Neural cell (in vitro differentiated cells): ENCODE measurements at regions not wholly inside any gene's neighbourhood (a gene's known extent, or its start where the extent isn't known, plus 50 kb on each side); places are given as distances from the start of the nearest gene placed in this dataset.

Experiments
- H2AFZ ChIP-seq: fragments of 200-600, 300-800 bp; sonication (generic), shearing (Covaris generic); 2 replicates; pipeline ENCODE4 v1.6.0; 2014; ENCODE audit warnings: low read depth, mild to moderate bottlenecking, antibody characterized with exemption, low read length, moderate library complexity
- H3F3A ChIP-seq: fragments of 200-600 bp; shearing (Covaris generic); 2 replicates; pipeline ENCODE4 v1.6.1; 2016; ENCODE audit warnings: mild to moderate bottlenecking, moderate library complexity, mixed read lengths, antibody characterized with exemption, low read length; ENCODE audit not compliant: insufficient read depth, poor library complexity, severe bottlenecking
- H3K27ac ChIP-seq: fragments of 200-600, 300-800 bp; sonication (generic), shearing (Covaris generic); 2 replicates; pipeline ENCODE4 v1.5.1; 2014; ENCODE audit warnings: mild to moderate bottlenecking, low read length, moderate library complexity
- H3K27me3 ChIP-seq: fragments of 300-800, 200-600 bp; sonication (generic), shearing (Covaris generic); 2 replicates; pipeline ENCODE4 v1.6.0; 2014; ENCODE audit warnings: mild to moderate bottlenecking, low read depth, low read length, moderate library complexity; ENCODE audit not compliant: insufficient read depth
- H3K36me3 ChIP-seq: fragments of 300-800, 200-600 bp; sonication (generic), shearing (Covaris generic); 2 replicates; pipeline ENCODE4 v1.5.1; 2014; ENCODE audit warnings: mild to moderate bottlenecking, antibody characterized with exemption, low read length, moderate library complexity; ENCODE audit not compliant: insufficient read depth
- H3K4me2 ChIP-seq: fragments of 300-800, 200-600 bp; sonication (generic), shearing (Covaris generic); 2 replicates; pipeline ENCODE4 v1.6.0; 2014; ENCODE audit warnings: mild to moderate bottlenecking, low read length
- H3K4me3 ChIP-seq: fragments of 300-800, 200-600 bp; sonication (generic), shearing (Covaris generic); 2 replicates; pipeline ENCODE4 v1.5.1; 2014; ENCODE audit warnings: mild to moderate bottlenecking, low read length, moderate library complexity
- H3K79me2 ChIP-seq: fragments of 200-600 bp; shearing (Covaris generic); replicated peaks from 2 replicates; pipeline ENCODE4 v1.6.0; 2014; ENCODE audit warnings: mild to moderate bottlenecking, low read length, moderate library complexity; ENCODE audit not compliant: insufficient read depth
- H3K9ac ChIP-seq: fragments of 300-800, 200-600 bp; sonication (generic), shearing (Covaris generic); 2 replicates; pipeline ENCODE4 v1.6.1; 2016; ENCODE audit warnings: mild to moderate bottlenecking, low read length, mixed read lengths
- H3K9me2 ChIP-seq: fragments of 200-600 bp; shearing (Covaris generic); 2 replicates; pipeline ENCODE4 v1.6.1; 2016; ENCODE audit warnings: mild to moderate bottlenecking, low read length, mixed read lengths; ENCODE audit not compliant: insufficient read depth
- H3K9me3 ChIP-seq: fragments of 200-600, 300-800 bp; sonication (generic), shearing (Covaris generic); 2 replicates; pipeline ENCODE4 v1.6.1; 2016; ENCODE audit warnings: mild to moderate bottlenecking, mixed run types, low read length, moderate library complexity, mixed read lengths
- H4K20me1 ChIP-seq: fragments of 200-600 bp; shearing (Covaris generic); 2 replicates; pipeline ENCODE4 v1.6.1; 2016; ENCODE audit warnings: mild to moderate bottlenecking, mixed run types; ENCODE audit not compliant: insufficient read depth
- EP300 ChIP-seq: fragments of 450-650 bp; conservative IDR thresholded peaks from 2 replicates; pipeline ENCODE4 v1.6.1; 2014; ENCODE audit warnings: antibody characterized with exemption, mild to moderate bottlenecking, moderate library complexity; ENCODE audit not compliant: poor library complexity, severe bottlenecking
- EZH2 ChIP-seq: fragments of 200-600, 300-800 bp; shearing (Covaris generic), sonication (generic); IDR thresholded peaks from 2 replicates; pipeline ENCODE4 v1.6.1; 2014; ENCODE audit warnings: antibody characterized with exemption, low read length, borderline replicate concordance, mild to moderate bottlenecking; ENCODE audit not compliant: insufficient read depth, poor library complexity, severe bottlenecking
- MXI1 ChIP-seq: fragments of 450-650 bp; conservative IDR thresholded peaks from 2 replicates; pipeline ENCODE4 v1.6.1; 2014; ENCODE audit warnings: antibody characterized with exemption, mild to moderate bottlenecking; ENCODE audit not compliant: poor library complexity, severe bottlenecking
- POLR2AphosphoS5 ChIP-seq: IDR thresholded peaks from 2 replicates; pipeline ENCODE4 v1.6.1; 2012
- RAD21 ChIP-seq: fragments of 450-650 bp; conservative IDR thresholded peaks from 2 replicates; pipeline ENCODE4 v1.6.1; 2014; ENCODE audit warnings: antibody characterized with exemption, mild to moderate bottlenecking, moderate library complexity
- SMC3 ChIP-seq: fragments of 450-650 bp; conservative IDR thresholded peaks from 2 replicates; pipeline ENCODE4 v1.6.1; 2014; ENCODE audit warnings: antibody characterized with exemption, mild to moderate bottlenecking, moderate library complexity; ENCODE audit not compliant: poor library complexity
- TAF1 ChIP-seq: IDR thresholded peaks from 2 replicates; pipeline ENCODE4 v1.6.1; 2012; ENCODE audit warnings: low read depth
- TF ChIP-seq, protein P1 (sequence below): IDR thresholded peaks from 2 replicates; pipeline ENCODE4 v1.6.1; 2012; ENCODE audit warnings: borderline replicate concordance
- TF ChIP-seq, protein P2 (sequence below): fragments of 450-650 bp; IDR thresholded peaks from 2 replicates; pipeline ENCODE4 v1.5.1; 2014; ENCODE audit warnings: antibody characterized with exemption, mild to moderate bottlenecking, moderate library complexity; ENCODE audit not compliant: poor library complexity, severe bottlenecking

GRCh38 chr5:123928401-123928800 is 416.4 kb downstream of the CSNK1G3 start:
- no peak overlapping the region for H3K4me2 ChIP-seq
- H2AFZ ChIP-seq, result no peak overlapping the region
- H3K27me3 ChIP-seq, result no peaks in the 10 kb centered on the region
- no peaks in the 10 kb centered on the region for H3K9me2 ChIP-seq
- H3K79me2 ChIP-seq, result no peaks in the 10 kb centered on the region
- TF ChIP-seq RAD21, result no peak
- no peak for TF ChIP-seq EZH2
- TF ChIP-seq MXI1, result no peak
- TF ChIP-seq, protein P1, sequence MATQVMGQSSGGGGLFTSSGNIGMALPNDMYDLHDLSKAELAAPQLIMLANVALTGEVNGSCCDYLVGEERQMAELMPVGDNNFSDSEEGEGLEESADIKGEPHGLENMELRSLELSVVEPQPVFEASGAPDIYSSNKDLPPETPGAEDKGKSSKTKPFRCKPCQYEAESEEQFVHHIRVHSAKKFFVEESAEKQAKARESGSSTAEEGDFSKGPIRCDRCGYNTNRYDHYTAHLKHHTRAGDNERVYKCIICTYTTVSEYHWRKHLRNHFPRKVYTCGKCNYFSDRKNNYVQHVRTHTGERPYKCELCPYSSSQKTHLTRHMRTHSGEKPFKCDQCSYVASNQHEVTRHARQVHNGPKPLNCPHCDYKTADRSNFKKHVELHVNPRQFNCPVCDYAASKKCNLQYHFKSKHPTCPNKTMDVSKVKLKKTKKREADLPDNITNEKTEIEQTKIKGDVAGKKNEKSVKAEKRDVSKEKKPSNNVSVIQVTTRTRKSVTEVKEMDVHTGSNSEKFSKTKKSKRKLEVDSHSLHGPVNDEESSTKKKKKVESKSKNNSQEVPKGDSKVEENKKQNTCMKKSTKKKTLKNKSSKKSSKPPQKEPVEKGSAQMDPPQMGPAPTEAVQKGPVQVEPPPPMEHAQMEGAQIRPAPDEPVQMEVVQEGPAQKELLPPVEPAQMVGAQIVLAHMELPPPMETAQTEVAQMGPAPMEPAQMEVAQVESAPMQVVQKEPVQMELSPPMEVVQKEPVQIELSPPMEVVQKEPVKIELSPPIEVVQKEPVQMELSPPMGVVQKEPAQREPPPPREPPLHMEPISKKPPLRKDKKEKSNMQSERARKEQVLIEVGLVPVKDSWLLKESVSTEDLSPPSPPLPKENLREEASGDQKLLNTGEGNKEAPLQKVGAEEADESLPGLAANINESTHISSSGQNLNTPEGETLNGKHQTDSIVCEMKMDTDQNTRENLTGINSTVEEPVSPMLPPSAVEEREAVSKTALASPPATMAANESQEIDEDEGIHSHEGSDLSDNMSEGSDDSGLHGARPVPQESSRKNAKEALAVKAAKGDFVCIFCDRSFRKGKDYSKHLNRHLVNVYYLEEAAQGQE, result no peak
- no peak for TF ChIP-seq EP300
- TF ChIP-seq, protein P2, sequence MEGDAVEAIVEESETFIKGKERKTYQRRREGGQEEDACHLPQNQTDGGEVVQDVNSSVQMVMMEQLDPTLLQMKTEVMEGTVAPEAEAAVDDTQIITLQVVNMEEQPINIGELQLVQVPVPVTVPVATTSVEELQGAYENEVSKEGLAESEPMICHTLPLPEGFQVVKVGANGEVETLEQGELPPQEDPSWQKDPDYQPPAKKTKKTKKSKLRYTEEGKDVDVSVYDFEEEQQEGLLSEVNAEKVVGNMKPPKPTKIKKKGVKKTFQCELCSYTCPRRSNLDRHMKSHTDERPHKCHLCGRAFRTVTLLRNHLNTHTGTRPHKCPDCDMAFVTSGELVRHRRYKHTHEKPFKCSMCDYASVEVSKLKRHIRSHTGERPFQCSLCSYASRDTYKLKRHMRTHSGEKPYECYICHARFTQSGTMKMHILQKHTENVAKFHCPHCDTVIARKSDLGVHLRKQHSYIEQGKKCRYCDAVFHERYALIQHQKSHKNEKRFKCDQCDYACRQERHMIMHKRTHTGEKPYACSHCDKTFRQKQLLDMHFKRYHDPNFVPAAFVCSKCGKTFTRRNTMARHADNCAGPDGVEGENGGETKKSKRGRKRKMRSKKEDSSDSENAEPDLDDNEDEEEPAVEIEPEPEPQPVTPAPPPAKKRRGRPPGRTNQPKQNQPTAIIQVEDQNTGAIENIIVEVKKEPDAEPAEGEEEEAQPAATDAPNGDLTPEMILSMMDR, result no peak
- no peak for TF ChIP-seq SMC3
- no peak for TF ChIP-seq POLR2AphosphoS5
- no peak for TF ChIP-seq TAF1
- no peaks in the 10 kb centered on the region for H3K9me3 ChIP-seq
- no peaks in the 10 kb centered on the region for H3F3A ChIP-seq
- no peaks in the 10 kb centered on the region for H3K36me3 ChIP-seq
- no peak overlapping the region for H3K9ac ChIP-seq
- H4K20me1 ChIP-seq, result no peaks in the 10 kb centered on the region
- no peak overlapping the region for H3K27ac ChIP-seq
- no peak overlapping the region for H3K4me3 ChIP-seq

GRCh38 chr5:123921193-123921592 is 409.2 kb downstream of the CSNK1G3 start:
- no peaks in the 10 kb centered on the region for H4K20me1 ChIP-seq
- H3K36me3 ChIP-seq, result no peaks in the 10 kb centered on the region
- no peak overlapping the region for H3K27ac ChIP-seq

More at GRCh38 chr5:123921193-123921592, 409.2 kb downstream of the CSNK1G3 start:
- Histone ChIP-seq H3K9ac (no peak overlapping the region), H3K4me3 (no peak overlapping the region), H3K27me3 (no peaks in the 10 kb centered on the region), H3F3A (no peaks in the 10 kb centered on the region), H2AFZ (no peak overlapping the region), H3K9me2 (no peaks in the 10 kb centered on the region), H3K4me2 (no peak overlapping the region), H3K79me2 (no peaks in the 10 kb centered on the region), H3K9me3 (no peaks in the 10 kb centered on the region)
- TF ChIP-seq EZH2 (no peak), SMC3 (no peak), MXI1 (no peak), POLR2AphosphoS5 (no peak), RAD21 (no peak), EP300 (no peak), TAF1 (no peak)
- TF ChIP-seq, protein P2, result no peak
- TF ChIP-seq, protein P1, result no peak
